ENCODE measurements at regions not wholly inside any gene's neighbourhood (a gene's known extent, or its start where the extent isn't known, plus 50 kb on each side); places are given as distances from the start of the nearest gene placed in this dataset.

- TF ChIP-seq, protein P1, sequence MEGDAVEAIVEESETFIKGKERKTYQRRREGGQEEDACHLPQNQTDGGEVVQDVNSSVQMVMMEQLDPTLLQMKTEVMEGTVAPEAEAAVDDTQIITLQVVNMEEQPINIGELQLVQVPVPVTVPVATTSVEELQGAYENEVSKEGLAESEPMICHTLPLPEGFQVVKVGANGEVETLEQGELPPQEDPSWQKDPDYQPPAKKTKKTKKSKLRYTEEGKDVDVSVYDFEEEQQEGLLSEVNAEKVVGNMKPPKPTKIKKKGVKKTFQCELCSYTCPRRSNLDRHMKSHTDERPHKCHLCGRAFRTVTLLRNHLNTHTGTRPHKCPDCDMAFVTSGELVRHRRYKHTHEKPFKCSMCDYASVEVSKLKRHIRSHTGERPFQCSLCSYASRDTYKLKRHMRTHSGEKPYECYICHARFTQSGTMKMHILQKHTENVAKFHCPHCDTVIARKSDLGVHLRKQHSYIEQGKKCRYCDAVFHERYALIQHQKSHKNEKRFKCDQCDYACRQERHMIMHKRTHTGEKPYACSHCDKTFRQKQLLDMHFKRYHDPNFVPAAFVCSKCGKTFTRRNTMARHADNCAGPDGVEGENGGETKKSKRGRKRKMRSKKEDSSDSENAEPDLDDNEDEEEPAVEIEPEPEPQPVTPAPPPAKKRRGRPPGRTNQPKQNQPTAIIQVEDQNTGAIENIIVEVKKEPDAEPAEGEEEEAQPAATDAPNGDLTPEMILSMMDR (IDR thresholded peaks at IDR 0.05), result no peak
- no peak for TF ChIP-seq POLR2A (IDR thresholded peaks at IDR 0.05)
Observed at GRCh38 chr18:29074147-29074546, 897.2 kb upstream of the CDH2 start.
